H9 (cell line): ENCODE measurements at regions not wholly inside any gene's neighbourhood (a gene's known extent, or its start where the extent isn't known, plus 50 kb on each side); places are given as distances from the start of the nearest gene placed in this dataset.

Experiments
- DNase-seq: peaks from one replicate; pipeline ENCODE4 v3.0.0-alpha.2; 2017
- H2AFZ ChIP-seq: one replicate; pipeline ENCODE4 v1.6.1; 2013; ENCODE audit warnings: mild to moderate bottlenecking, low read length, control low read depth, moderate library complexity
- H2AK5ac ChIP-seq: 2 replicates; pipeline ENCODE4 v1.6.1; 2013; ENCODE audit warnings: low read length, control low read depth, mixed read lengths; ENCODE audit not compliant: insufficient read length
- H2BK120ac ChIP-seq: one replicate; pipeline ENCODE4 v1.6.1; 2013; ENCODE audit warnings: low read depth, mild to moderate bottlenecking, low read length, control low read depth, inconsistent platforms; ENCODE audit not compliant: poor library complexity, severe bottlenecking
- H2BK12ac ChIP-seq: 2 replicates; pipeline ENCODE4 v1.6.1; 2013; ENCODE audit warnings: low read length, control low read depth, mixed read lengths, low read depth; ENCODE audit not compliant: insufficient read length
- H2BK15ac ChIP-seq: 2 replicates; pipeline ENCODE4 v1.6.1; 2013; ENCODE audit warnings: low read depth, low read length, control low read depth
- H2BK20ac ChIP-seq: one replicate; pipeline ENCODE4 v1.6.1; 2013; ENCODE audit warnings: low read depth, mild to moderate bottlenecking, low read length, control low read depth, inconsistent platforms; ENCODE audit not compliant: poor library complexity, severe bottlenecking
- H2BK5ac ChIP-seq: 2 replicates; pipeline ENCODE4 v1.6.1; 2013; ENCODE audit warnings: low read length, control low read depth, mixed read lengths; ENCODE audit not compliant: insufficient read length
- H3K14ac ChIP-seq: 2 replicates; pipeline ENCODE4 v1.6.1; 2013; ENCODE audit warnings: low read length, control low read depth; ENCODE audit not compliant: insufficient read depth
- H3K18ac ChIP-seq: 2 replicates; pipeline ENCODE4 v1.6.1; 2013; ENCODE audit warnings: low read depth, mild to moderate bottlenecking, mixed read lengths, low read length, control low read depth; ENCODE audit not compliant: insufficient read length
- H3K23ac ChIP-seq: 2 replicates; pipeline ENCODE4 v1.6.1; 2013; ENCODE audit warnings: low read length, control low read depth, mixed read lengths, low read depth; ENCODE audit not compliant: insufficient read length
- H3K23me2 ChIP-seq: 2 replicates; pipeline ENCODE4 v1.6.1; 2013; ENCODE audit warnings: low read depth, mild to moderate bottlenecking, mixed read lengths, low read length, control low read depth; ENCODE audit not compliant: insufficient read length, poor library complexity, severe bottlenecking
- H3K27ac ChIP-seq: 2 replicates; pipeline ENCODE4 v1.5.1; 2013; ENCODE audit warnings: low read length, control low read depth, mixed read lengths, low read depth; ENCODE audit not compliant: insufficient read length
- H3K27me3 ChIP-seq: 2 replicates; pipeline ENCODE4 v1.6.1; 2013; ENCODE audit warnings: low read length, control low read depth, inconsistent platforms; ENCODE audit not compliant: insufficient read depth
- H3K4ac ChIP-seq: 2 replicates; pipeline ENCODE4 v1.6.1; 2013; ENCODE audit warnings: low read depth, mild to moderate bottlenecking, control low read depth, inconsistent platforms, low read length, moderate library complexity
- H3K4me1 ChIP-seq: 2 replicates; pipeline ENCODE4 v1.6.1; 2013; ENCODE audit warnings: low read length, control low read depth, inconsistent platforms; ENCODE audit not compliant: insufficient read depth
- H3K4me2 ChIP-seq: 2 replicates; pipeline ENCODE4 v1.6.1; 2013; ENCODE audit warnings: low read length, control low read depth, mixed read lengths; ENCODE audit not compliant: insufficient read length, insufficient read depth
- H3K56ac ChIP-seq: 2 replicates; pipeline ENCODE4 v1.6.1; 2013; ENCODE audit warnings: low read depth, mild to moderate bottlenecking, mixed read lengths, low read length, control low read depth; ENCODE audit not compliant: insufficient read length
- H3K79me1 ChIP-seq: 2 replicates; pipeline ENCODE4 v1.6.1; 2013; ENCODE audit warnings: low read depth, mild to moderate bottlenecking, moderate library complexity, low read length, control low read depth, inconsistent platforms; ENCODE audit not compliant: insufficient read depth, poor library complexity, severe bottlenecking
- H3K79me2 ChIP-seq: 2 replicates; pipeline ENCODE4 v1.6.1; 2013; ENCODE audit warnings: low read length, control low read depth, inconsistent platforms; ENCODE audit not compliant: insufficient read depth
- H3K9ac ChIP-seq: 2 replicates; pipeline ENCODE4 v1.6.1; 2013; ENCODE audit warnings: low read length, control low read depth, mixed read lengths; ENCODE audit not compliant: insufficient read length; ENCODE audit errors: extremely low read depth
- H3K9me3 ChIP-seq: one replicate; pipeline ENCODE4 v1.6.1; 2013; ENCODE audit warnings: low read depth, low read length, inconsistent platforms; ENCODE audit not compliant: control insufficient read depth
- H3T11ph ChIP-seq: one replicate; pipeline ENCODE4 v1.6.1; 2013; ENCODE audit warnings: mild to moderate bottlenecking, low read length, control low read depth, inconsistent platforms
- H4K20me1 ChIP-seq: one replicate; pipeline ENCODE4 v1.6.1; 2013; ENCODE audit not compliant: control insufficient read depth, insufficient read length, insufficient read depth
- H4K5ac ChIP-seq: 2 replicates; pipeline ENCODE4 v1.6.1; 2013; ENCODE audit warnings: low read depth, mild to moderate bottlenecking, mixed read lengths, low read length, control low read depth; ENCODE audit not compliant: insufficient read length
- H4K8ac ChIP-seq: replicated peaks from 2 replicates; pipeline ENCODE4 v1.6.1; 2013; ENCODE audit warnings: low read length, control low read depth, mixed read lengths, low read depth; ENCODE audit not compliant: insufficient read length
- H4K91ac ChIP-seq: 2 replicates; pipeline ENCODE4 v1.6.1; 2013; ENCODE audit warnings: low read depth, mild to moderate bottlenecking, moderate library complexity, mixed read lengths, low read length, control low read depth; ENCODE audit not compliant: insufficient read length
- H3K27ac Mint-ChIP-seq, 3 experiments: 2 replicates in 2 of 3; 3 replicates in 1 of 3; pipeline ENCODE4 v1.8.0; 2020 to 2021; ENCODE audit warnings: mixed read lengths in 3 of 3, mild to moderate bottlenecking in 1 of 3, moderate library complexity in 1 of 3
- H3K27me3 Mint-ChIP-seq: 2 replicates; pipeline ENCODE4 v1.8.0; 2021; ENCODE audit warnings: low read depth, mild to moderate bottlenecking, moderate library complexity, mixed read lengths
- H3K36me3 Mint-ChIP-seq, 3 experiments: 2 replicates in 2 of 3; 3 replicates in 1 of 3; pipeline ENCODE4 v1.8.0; 2020 to 2021; ENCODE audit warnings: low read depth in 3 of 3, mixed read lengths in 3 of 3; ENCODE audit not compliant: insufficient read depth in 1 of 3
- H3K4me1 Mint-ChIP-seq, 2 experiments: 2 replicates each; pipeline ENCODE4 v1.8.0; 2020; ENCODE audit warnings: mixed read lengths in 2 of 2
- H3K4me3 Mint-ChIP-seq, 2 experiments: 2 replicates in 1 of 2; 3 replicates in 1 of 2; pipeline ENCODE4 v1.8.0; 2020 to 2021; ENCODE audit warnings: mild to moderate bottlenecking in 2 of 2, mixed read lengths in 2 of 2, moderate library complexity in 1 of 2
- H3K9me3 Mint-ChIP-seq, 2 experiments: 2 replicates in 1 of 2; 3 replicates in 1 of 2; pipeline ENCODE4 v1.8.0; 2020; ENCODE audit warnings: mild to moderate bottlenecking in 2 of 2, mixed read lengths in 2 of 2, moderate library complexity in 1 of 2
- WGBS: extraction: QIAGEN DNeasy Blood & Tissue Kit; methylation state at CpG from one replicate; pipeline ENCODE4 v1.1.7; 2013; ENCODE audit warnings: missing lambda C conversion rate, low lambda C conversion rate, mixed read lengths; ENCODE audit not compliant: insufficient read length; ENCODE audit errors: extremely low coverage; 5-methylcytosine and 5-hydroxymethylcytosine counted together
- TF ChIP-seq, protein P1 (sequence below): fragments of 200-600 bp; sonication (generic); conservative IDR thresholded peaks from 3 replicates; pipeline ENCODE4 v1.8.0; 2021; ENCODE audit warnings: antibody characterized with exemption, mild to moderate bottlenecking

DNA sequence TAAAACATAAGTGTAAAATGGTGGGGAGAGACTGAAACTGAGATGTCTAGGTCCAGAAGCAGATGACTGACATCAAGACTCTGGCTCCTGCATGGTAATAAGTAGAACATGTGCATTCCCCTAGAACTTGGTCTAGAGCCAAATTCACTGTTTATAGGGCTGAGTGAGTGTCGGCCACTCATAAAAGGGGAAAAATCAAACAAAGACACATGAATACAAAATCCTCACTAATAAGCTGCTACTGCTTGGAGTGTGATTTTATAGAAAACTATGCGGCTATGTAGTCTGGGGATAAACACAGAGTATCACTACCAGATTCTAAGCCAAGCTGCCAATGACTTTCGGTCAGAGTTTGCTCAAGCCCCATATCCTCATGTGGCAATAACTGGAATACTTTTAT lies 1080.8 kb upstream of the DDX18 start:
- Histone ChIP-seq H4K5ac (no peak overlapping the region), H3K4ac (no peak overlapping the region), H3K4me1 (no peaks in the 10 kb centered on the region; the same call in 1 of the 2 replicates), H2AFZ (no peak overlapping the region), H2BK15ac (no peak overlapping the region), H3K23me2 (no peaks in the 10 kb centered on the region), H3K27ac (no peak overlapping the region), H4K20me1 (no peaks in the 10 kb centered on the region), H2BK5ac (no peak overlapping the region), H3K23ac (no peak overlapping the region), H4K91ac (no peak overlapping the region), H3K27me3 (no peaks in the 10 kb centered on the region), H3K56ac (no peak overlapping the region), H2BK120ac (no peak overlapping the region), H3K79me2 (no peaks in the 10 kb centered on the region), H3T11ph (no peak overlapping the region), H3K9ac (no peak overlapping the region), H2AK5ac (no peak overlapping the region), H2BK20ac (no peak overlapping the region), H3K4me2 (no peak overlapping the region), H3K14ac (no peak overlapping the region), H2BK12ac (no peak overlapping the region), H3K9me3 (no peaks in the 10 kb centered on the region), H3K18ac (no peak overlapping the region), H3K79me1 (no peaks in the 10 kb centered on the region), H4K8ac (no peak overlapping the region)
- DNase-seq: no peak
- Mint-ChIP-seq H3K4me1 (peaks cover 6 to 10% of the 10 kb centered on the region in 2 experiments), H3K36me3 (no peaks in the 10 kb centered on the region), H3K27ac (no peak overlapping the region), H3K4me3 (no peak overlapping the region), H3K9me3 (no peaks in the 10 kb centered on the region), H3K27me3 (no peaks in the 10 kb centered on the region)
- TF ChIP-seq, protein P1, sequence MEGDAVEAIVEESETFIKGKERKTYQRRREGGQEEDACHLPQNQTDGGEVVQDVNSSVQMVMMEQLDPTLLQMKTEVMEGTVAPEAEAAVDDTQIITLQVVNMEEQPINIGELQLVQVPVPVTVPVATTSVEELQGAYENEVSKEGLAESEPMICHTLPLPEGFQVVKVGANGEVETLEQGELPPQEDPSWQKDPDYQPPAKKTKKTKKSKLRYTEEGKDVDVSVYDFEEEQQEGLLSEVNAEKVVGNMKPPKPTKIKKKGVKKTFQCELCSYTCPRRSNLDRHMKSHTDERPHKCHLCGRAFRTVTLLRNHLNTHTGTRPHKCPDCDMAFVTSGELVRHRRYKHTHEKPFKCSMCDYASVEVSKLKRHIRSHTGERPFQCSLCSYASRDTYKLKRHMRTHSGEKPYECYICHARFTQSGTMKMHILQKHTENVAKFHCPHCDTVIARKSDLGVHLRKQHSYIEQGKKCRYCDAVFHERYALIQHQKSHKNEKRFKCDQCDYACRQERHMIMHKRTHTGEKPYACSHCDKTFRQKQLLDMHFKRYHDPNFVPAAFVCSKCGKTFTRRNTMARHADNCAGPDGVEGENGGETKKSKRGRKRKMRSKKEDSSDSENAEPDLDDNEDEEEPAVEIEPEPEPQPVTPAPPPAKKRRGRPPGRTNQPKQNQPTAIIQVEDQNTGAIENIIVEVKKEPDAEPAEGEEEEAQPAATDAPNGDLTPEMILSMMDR: no peak
- WGBS: no CpG with 5 or more reads among the region's 3 CpGs
